CD4-positive, alpha-beta T cell treated with Interleukin-6 at 100 ng/mL for 8 hours (primary cell): ENCODE measurements at regions not wholly inside any gene's neighbourhood (a gene's known extent, or its start where the extent isn't known, plus 50 kb on each side); places are given as distances from the start of the nearest gene placed in this dataset.
A peak's percentile ranks its signal among the peaks of the same experiment; 100 is the strongest.
"Not testable (repeated sequence)": the region's sequence is repeated elsewhere in the genome, so short reads cannot be mapped to it uniquely, and the experiment has no call there.

ENCODE experiments used
- DNase-seq: peaks from one replicate; pipeline ENCODE4 v3.0.0-alpha.2; 2020; ENCODE audit warnings: mixed read lengths, low spot score

GRCh38 chr21:14754682-14755081 is 208.6 kb upstream of the SAMSN1 start:
- no peak for DNase-seq

- DNase-seq, result no peak
Observed at GRCh38 chr21:14754259-14754604, 208.1 kb upstream of the SAMSN1 start.

GRCh38 chr21:14753466-14754258 is 207.5 kb upstream of the SAMSN1 start:
- DNase-seq, result no peak

- DNase-seq, result no peak
Observed at GRCh38 chr21:14753069-14753465, 207.0 kb upstream of the SAMSN1 start.

- DNase-seq, result no peak
Observed at GRCh38 chr21:14752345-14752909, 206.3 kb upstream of the SAMSN1 start.

- DNase-seq, result no peak
Observed at GRCh38 chr21:14751602-14752344, 205.7 kb upstream of the SAMSN1 start.

- no peak for DNase-seq
Observed at GRCh38 chr21:14751011-14751410, 204.9 kb upstream of the SAMSN1 start.

- DNase-seq, result no peak
Observed at GRCh38 chr21:14750041-14750440, 203.9 kb upstream of the SAMSN1 start.

- DNase-seq, result no peak
Observed at GRCh38 chr21:14748662-14749061, 202.5 kb upstream of the SAMSN1 start.

GRCh38 chr21:14744368-14744767 is 198.3 kb upstream of the SAMSN1 start:
- DNase-seq, result no peak

GRCh38 chr21:14742119-14742518 is 196.0 kb upstream of the SAMSN1 start:
- DNase-seq, result no peak

- no peak for DNase-seq
Observed at GRCh38 chr21:14741256-14741655, 195.1 kb upstream of the SAMSN1 start.

GRCh38 chr21:14740692-14741091 is 194.6 kb upstream of the SAMSN1 start:
- no peak for DNase-seq

- no peak for DNase-seq
Observed at GRCh38 chr21:14740116-14740515, 194.0 kb upstream of the SAMSN1 start.

GRCh38 chr21:14739590-14739989 is 193.5 kb upstream of the SAMSN1 start:
- no peak for DNase-seq

- not testable (repeated sequence) for DNase-seq
Observed at GRCh38 chr21:14738576-14738975, 192.5 kb upstream of the SAMSN1 start.

- peak; percentile 78 for DNase-seq
Observed at GRCh38 chr21:14737922-14738321, 191.8 kb upstream of the SAMSN1 start.

GRCh38 chr21:14737284-14737691 is 191.2 kb upstream of the SAMSN1 start:
- no peak for DNase-seq

GRCh38 chr21:14736672-14737071 is 190.6 kb upstream of the SAMSN1 start:
- no peak for DNase-seq

- DNase-seq, result no peak
Observed at GRCh38 chr21:14736162-14736561, 190.0 kb upstream of the SAMSN1 start.

- no peak for DNase-seq
Observed at GRCh38 chr21:14734833-14735232, 188.7 kb upstream of the SAMSN1 start.

- DNase-seq, result no peak
Observed at GRCh38 chr21:14734191-14734590, 188.1 kb upstream of the SAMSN1 start.

- DNase-seq, result no peak
Observed at GRCh38 chr21:14725219-14725618, 179.1 kb upstream of the SAMSN1 start.
